ENCODE measurements at regions not wholly inside any gene's neighbourhood (a gene's known extent, or its start where the extent isn't known, plus 50 kb on each side); places are given as distances from the start of the nearest gene placed in this dataset.

DNA sequence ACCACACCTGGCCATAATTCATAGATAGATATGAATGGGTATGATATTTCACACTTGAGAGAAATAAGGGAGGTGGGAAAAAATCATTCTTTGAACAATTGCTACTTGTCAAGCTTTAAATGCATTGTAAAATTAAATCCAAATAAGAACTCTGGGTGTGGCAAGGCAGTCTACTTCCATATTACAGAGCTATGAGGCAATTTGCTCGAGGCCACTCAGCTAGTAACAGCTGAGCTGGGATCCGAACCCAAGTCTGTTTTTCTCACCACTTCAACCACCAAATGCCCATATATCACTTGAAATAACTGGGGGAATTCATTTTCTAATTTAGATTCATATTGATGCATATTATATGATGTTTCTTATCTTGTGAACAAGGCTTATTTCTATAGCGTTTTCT is 482.2 kb upstream of the ADAMTS9 start:
- TF ChIP-seq POLR2A (IDR thresholded peaks at IDR 0.05) = no peak
- TF ChIP-seq, protein P1, sequence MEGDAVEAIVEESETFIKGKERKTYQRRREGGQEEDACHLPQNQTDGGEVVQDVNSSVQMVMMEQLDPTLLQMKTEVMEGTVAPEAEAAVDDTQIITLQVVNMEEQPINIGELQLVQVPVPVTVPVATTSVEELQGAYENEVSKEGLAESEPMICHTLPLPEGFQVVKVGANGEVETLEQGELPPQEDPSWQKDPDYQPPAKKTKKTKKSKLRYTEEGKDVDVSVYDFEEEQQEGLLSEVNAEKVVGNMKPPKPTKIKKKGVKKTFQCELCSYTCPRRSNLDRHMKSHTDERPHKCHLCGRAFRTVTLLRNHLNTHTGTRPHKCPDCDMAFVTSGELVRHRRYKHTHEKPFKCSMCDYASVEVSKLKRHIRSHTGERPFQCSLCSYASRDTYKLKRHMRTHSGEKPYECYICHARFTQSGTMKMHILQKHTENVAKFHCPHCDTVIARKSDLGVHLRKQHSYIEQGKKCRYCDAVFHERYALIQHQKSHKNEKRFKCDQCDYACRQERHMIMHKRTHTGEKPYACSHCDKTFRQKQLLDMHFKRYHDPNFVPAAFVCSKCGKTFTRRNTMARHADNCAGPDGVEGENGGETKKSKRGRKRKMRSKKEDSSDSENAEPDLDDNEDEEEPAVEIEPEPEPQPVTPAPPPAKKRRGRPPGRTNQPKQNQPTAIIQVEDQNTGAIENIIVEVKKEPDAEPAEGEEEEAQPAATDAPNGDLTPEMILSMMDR (IDR thresholded peaks at IDR 0.05) = no peak
